HAP-1 (cell line): ENCODE measurements at regions not wholly inside any gene's neighbourhood (a gene's known extent, or its start where the extent isn't known, plus 50 kb on each side); places are given as distances from the start of the nearest gene placed in this dataset.
"Not testable (repeated sequence)": the region's sequence is repeated elsewhere in the genome, so short reads cannot be mapped to it uniquely, and the experiment has no call there.

ENCODE experiments used
- DNase-seq, 2 experiments: peaks; one replicate each; pipeline ENCODE4 v3.0.0-alpha.2; 2016 to 2020; ENCODE audit warnings: low spot score in 2 of 2
- H3K27me3 ChIP-seq: fragments of 250-450 bp; sonication (Bioruptor Pico); 2 replicates; pipeline ENCODE4 v1.5.1; 2020; ENCODE audit warnings: low read depth, mild to moderate bottlenecking, moderate library complexity
- H3K36me3 ChIP-seq: fragments of 250-450 bp; sonication (Bioruptor Pico); replicated peaks from 2 replicates; pipeline ENCODE4 v1.5.1; 2020; ENCODE audit warnings: mild to moderate bottlenecking
- H3K4me1 ChIP-seq: fragments of 250-450 bp; sonication (Bioruptor Pico); 2 replicates; pipeline ENCODE4 v1.5.1; 2020; ENCODE audit warnings: mild to moderate bottlenecking
- H3K4me3 ChIP-seq: fragments of 250-450 bp; sonication (Bioruptor Pico); 2 replicates; pipeline ENCODE4 v1.5.1; 2020; ENCODE audit warnings: mild to moderate bottlenecking, moderate library complexity
- H3K9me3 ChIP-seq: fragments of 250-450 bp; sonication (Bioruptor Pico); 2 replicates; pipeline ENCODE4 v1.5.1; 2020; ENCODE audit warnings: mild to moderate bottlenecking, moderate library complexity
- in situ Hi-C: fragments of 300-500 bp; cut with MboI; formaldehyde crosslinking; loops from 3 replicates; pipeline ENCODE4 v1.14.3; 2020; ENCODE audit warnings: low sequenced_read_pairs, inconsistent platforms, mixed read lengths

- H3K4me3 ChIP-seq, DNase-seq, H3K4me1 ChIP-seq, H3K9me3 ChIP-seq, H3K36me3 ChIP-seq, in situ Hi-C loops, H3K27me3 ChIP-seq: not testable (repeated sequence)
These were observed 294.2 kb upstream of the SGK1 start for GRCh38 chr6:134612128-134612527.

GRCh38 chr6:134610411-134610810 is 292.5 kb upstream of the SGK1 start:
- in situ Hi-C loops, result no loop called here
- DNase-seq, result no peak

GRCh38 chr6:134609716-134610261 is 291.9 kb upstream of the SGK1 start:
- H3K4me3 ChIP-seq, result no peak overlapping the region
- in situ Hi-C loops, result no loop called here
- H3K4me1 ChIP-seq, result no peaks in the 10 kb centered on the region
- H3K36me3 ChIP-seq, result no peaks in the 10 kb centered on the region
- H3K27me3 ChIP-seq, result no peaks in the 10 kb centered on the region
- no peaks in the 10 kb centered on the region for H3K9me3 ChIP-seq
- no peak for DNase-seq

More at GRCh38 chr6:134610411-134610810, 292.5 kb upstream of the SGK1 start:
- no peaks in the 10 kb centered on the region for H3K9me3 ChIP-seq
- no peak overlapping the region for H3K4me3 ChIP-seq
- no peaks in the 10 kb centered on the region for H3K4me1 ChIP-seq
- no peaks in the 10 kb centered on the region for H3K27me3 ChIP-seq
- no peaks in the 10 kb centered on the region for H3K36me3 ChIP-seq

DNA sequence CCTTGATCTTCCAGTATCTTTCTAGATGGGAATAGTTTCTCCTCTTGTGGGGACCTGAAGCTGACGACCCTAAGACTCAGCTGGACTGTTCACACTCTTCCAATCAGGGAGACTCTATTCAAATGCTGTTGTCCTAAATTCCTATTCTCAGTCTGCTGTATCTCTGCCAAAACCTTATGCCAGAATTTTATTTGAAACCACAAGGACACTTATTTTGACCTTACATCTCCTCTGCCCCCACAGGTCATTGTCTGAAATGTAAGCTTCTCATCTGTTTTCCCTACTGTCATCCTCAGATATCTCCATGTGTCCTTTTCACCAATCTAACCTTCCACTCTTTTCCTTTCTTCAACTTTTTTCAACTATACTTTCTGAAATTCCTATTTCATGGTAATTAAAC is 289.5 kb upstream of the SGK1 start:
- no peak for DNase-seq
- Histone ChIP-seq H3K27me3 (no peaks in the 10 kb centered on the region), H3K4me1 (no peaks in the 10 kb centered on the region), H3K36me3 (no peaks in the 10 kb centered on the region), H3K9me3 (no peaks in the 10 kb centered on the region), H3K4me3 (no peak overlapping the region)
- in situ Hi-C loops, result no loop called here

- no peaks in the 10 kb centered on the region for H3K36me3 ChIP-seq
- in situ Hi-C loops, result no loop called here
- H3K27me3 ChIP-seq, result no peaks in the 10 kb centered on the region
- no peaks in the 10 kb centered on the region for H3K4me1 ChIP-seq
- H3K9me3 ChIP-seq, result no peaks in the 10 kb centered on the region
- no peak for DNase-seq
- no peak overlapping the region for H3K4me3 ChIP-seq
These were observed 287.1 kb upstream of the SGK1 start for GRCh38 chr6:134605034-134605433.

- H3K4me1 ChIP-seq, result no peaks in the 10 kb centered on the region
- H3K4me3 ChIP-seq, result no peak overlapping the region
- no peaks in the 10 kb centered on the region for H3K9me3 ChIP-seq
- in situ Hi-C loops, result no loop called here
- H3K36me3 ChIP-seq, result no peaks in the 10 kb centered on the region
- no peak for DNase-seq
- H3K27me3 ChIP-seq, result no peaks in the 10 kb centered on the region
These were observed 286.2 kb upstream of the SGK1 start for GRCh38 chr6:134604014-134604676.

- no peaks in the 10 kb centered on the region for H3K4me1 ChIP-seq
- H3K4me3 ChIP-seq, result no peak overlapping the region
- no peaks in the 10 kb centered on the region for H3K9me3 ChIP-seq
- DNase-seq, result no peak
- no peaks in the 10 kb centered on the region for H3K27me3 ChIP-seq
- in situ Hi-C loops, result no loop called here
- H3K36me3 ChIP-seq, result no peaks in the 10 kb centered on the region
These were observed 285.6 kb upstream of the SGK1 start for GRCh38 chr6:134603561-134603960.

DNA sequence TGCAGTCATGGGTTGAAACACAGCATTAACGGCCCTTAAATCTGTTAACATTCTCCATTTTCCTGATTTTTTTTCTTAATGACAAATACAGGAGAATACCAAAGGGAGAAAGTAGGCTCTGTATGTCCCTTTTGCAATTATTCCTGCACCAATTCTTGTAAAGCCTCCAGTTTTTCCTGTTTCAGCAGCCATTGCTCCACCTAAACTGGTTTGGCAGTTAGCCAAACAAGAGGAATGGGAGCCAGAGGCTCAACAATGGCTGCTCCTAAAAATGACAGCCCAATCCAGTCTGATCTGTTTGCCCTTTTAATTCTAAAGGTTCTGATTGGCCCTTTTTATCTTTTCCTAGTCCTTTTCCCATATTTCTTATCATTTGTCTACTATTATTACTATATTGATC is 284.2 kb upstream of the SGK1 start:
- H3K36me3 ChIP-seq, result no peaks in the 10 kb centered on the region
- in situ Hi-C loops, result no loop called here
- DNase-seq, result no peak
- no peak overlapping the region for H3K4me3 ChIP-seq
- no peaks in the 10 kb centered on the region for H3K4me1 ChIP-seq
- no peaks in the 10 kb centered on the region for H3K9me3 ChIP-seq
- H3K27me3 ChIP-seq, result no peaks in the 10 kb centered on the region

GRCh38 chr6:134600671-134601070 is 282.8 kb upstream of the SGK1 start:
- no peaks in the 10 kb centered on the region for H3K27me3 ChIP-seq
- DNase-seq, result no peak
- no peaks in the 10 kb centered on the region for H3K36me3 ChIP-seq
- H3K4me1 ChIP-seq, result no peaks in the 10 kb centered on the region
- in situ Hi-C loops, result no loop called here
- H3K4me3 ChIP-seq, result no peak overlapping the region
- no peaks in the 10 kb centered on the region for H3K9me3 ChIP-seq

- in situ Hi-C loops, result no loop called here
- no peaks in the 10 kb centered on the region for H3K36me3 ChIP-seq
These were observed 281.2 kb upstream of the SGK1 start for GRCh38 chr6:134599079-134599478.

GRCh38 chr6:134596191-134596590 is 278.3 kb upstream of the SGK1 start:
- in situ Hi-C loops, result no loop called here
- H3K27me3 ChIP-seq, result no peaks in the 10 kb centered on the region
- no peaks in the 10 kb centered on the region for H3K4me1 ChIP-seq
- H3K4me3 ChIP-seq, result no peak overlapping the region
- DNase-seq, result no peak
- no peaks in the 10 kb centered on the region for H3K9me3 ChIP-seq
- no peaks in the 10 kb centered on the region for H3K36me3 ChIP-seq

More at GRCh38 chr6:134599079-134599478, 281.2 kb upstream of the SGK1 start:
- H3K27me3 ChIP-seq, result no peaks in the 10 kb centered on the region
- H3K4me3 ChIP-seq, result no peak overlapping the region
- no peaks in the 10 kb centered on the region for H3K9me3 ChIP-seq
- no peak for DNase-seq
- no peaks in the 10 kb centered on the region for H3K4me1 ChIP-seq

DNA sequence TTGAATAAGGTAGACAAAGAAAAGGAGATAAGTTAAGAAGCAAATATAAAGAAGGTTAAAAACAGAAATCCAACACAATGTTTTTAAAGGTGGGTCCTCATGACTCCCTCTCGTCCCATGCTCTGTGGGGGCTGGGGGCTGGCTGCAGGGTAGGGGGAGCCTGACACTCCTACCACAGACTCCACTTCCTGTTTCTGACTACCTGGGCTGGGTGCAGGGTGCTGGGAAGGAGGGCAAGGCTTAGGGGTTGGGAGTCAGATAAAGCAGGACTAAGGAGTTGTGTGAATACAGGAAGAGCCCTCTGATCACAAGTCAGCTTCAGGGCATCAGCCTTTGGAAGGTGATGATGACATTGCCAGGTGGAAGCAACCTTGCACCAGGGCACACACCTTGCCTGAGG is 277.0 kb upstream of the SGK1 start:
- in situ Hi-C loops, result no loop called here
- no peaks in the 10 kb centered on the region for H3K36me3 ChIP-seq
- H3K27me3 ChIP-seq, result no peaks in the 10 kb centered on the region
- H3K4me1 ChIP-seq, result no peaks in the 10 kb centered on the region
- no peak for DNase-seq
- no peaks in the 10 kb centered on the region for H3K9me3 ChIP-seq
- H3K4me3 ChIP-seq, result no peak overlapping the region

- DNase-seq, result no peak
- Histone ChIP-seq H3K4me1 (no peaks in the 10 kb centered on the region), H3K4me3 (no peak overlapping the region), H3K9me3 (no peaks in the 10 kb centered on the region), H3K27me3 (no peaks in the 10 kb centered on the region), H3K36me3 (no peaks in the 10 kb centered on the region)
- in situ Hi-C loops, result no loop called here
These were observed 276.0 kb upstream of the SGK1 start for GRCh38 chr6:134593887-134594286.

- Histone ChIP-seq H3K27me3 (no peaks in the 10 kb centered on the region), H3K9me3 (no peaks in the 10 kb centered on the region), H3K4me3 (no peak overlapping the region), H3K36me3 (no peaks in the 10 kb centered on the region), H3K4me1 (no peaks in the 10 kb centered on the region)
- no peak for DNase-seq
- in situ Hi-C loops, result no loop called here
These were observed 275.5 kb upstream of the SGK1 start for GRCh38 chr6:134593442-134593841.

GRCh38 chr6:134593024-134593423 is 275.1 kb upstream of the SGK1 start:
- no peak for DNase-seq
- H3K4me3 ChIP-seq, result no peak overlapping the region
- no peaks in the 10 kb centered on the region for H3K27me3 ChIP-seq
- H3K36me3 ChIP-seq, result no peaks in the 10 kb centered on the region
- in situ Hi-C loops, result no loop called here
- no peaks in the 10 kb centered on the region for H3K9me3 ChIP-seq
- no peaks in the 10 kb centered on the region for H3K4me1 ChIP-seq
